NCI-H82 treated with DMSO at 0.1 percent for 48 hours (cell line): ENCODE measurements at regions not wholly inside any gene's neighbourhood (a gene's known extent, or its start where the extent isn't known, plus 50 kb on each side); places are given as distances from the start of the nearest gene placed in this dataset.

Experiments
- DNase-seq: peaks from one replicate; lab custom pipeline; 2025; ENCODE audit not compliant: unreplicated experiment; lab: John Stamatoyannopoulos, UW

DNA sequence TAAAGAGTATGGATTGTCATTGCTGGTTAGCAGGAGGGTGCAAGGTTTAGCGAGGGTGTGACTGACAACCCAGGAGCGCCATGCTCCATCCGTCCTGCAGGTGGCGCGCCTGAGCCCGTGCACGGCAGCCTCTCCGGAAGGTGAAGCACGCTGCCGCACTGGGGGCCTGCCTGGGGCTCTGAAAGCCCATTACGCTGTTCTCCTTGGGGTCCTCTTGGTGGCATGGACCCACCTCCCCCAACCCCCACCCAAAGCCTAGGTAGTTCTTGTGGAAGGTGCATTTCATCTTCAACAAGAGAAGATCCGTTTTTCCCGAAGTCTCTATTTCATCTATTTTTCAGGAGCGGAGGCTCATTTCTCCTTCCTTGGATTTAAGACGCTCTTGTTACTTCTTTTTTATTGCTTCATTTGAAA lies 197.4 kb upstream of the KCNG1 start:
- DNase-seq: peak; percentile 19

DNA sequence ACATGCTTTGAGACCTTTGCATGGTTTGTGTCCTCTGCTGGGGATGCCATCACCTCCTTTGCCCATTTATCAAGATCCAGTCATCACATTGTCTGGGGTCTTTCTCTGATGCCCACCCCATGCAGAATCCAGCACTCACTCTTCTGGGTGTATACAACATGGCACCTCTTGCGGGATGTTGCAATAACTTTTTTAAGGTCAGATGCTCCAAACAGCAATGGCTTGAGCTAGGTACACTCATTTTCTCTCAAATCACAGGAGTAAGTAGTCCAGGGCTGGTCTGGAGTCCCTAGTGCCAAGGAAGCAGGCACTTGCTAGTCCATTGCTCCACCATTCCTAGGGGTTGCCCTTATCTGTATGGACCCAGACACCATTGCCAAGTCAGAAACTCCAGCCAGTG lies 196.6 kb upstream of the KCNG1 start:
- DNase-seq: no peak

DNA sequence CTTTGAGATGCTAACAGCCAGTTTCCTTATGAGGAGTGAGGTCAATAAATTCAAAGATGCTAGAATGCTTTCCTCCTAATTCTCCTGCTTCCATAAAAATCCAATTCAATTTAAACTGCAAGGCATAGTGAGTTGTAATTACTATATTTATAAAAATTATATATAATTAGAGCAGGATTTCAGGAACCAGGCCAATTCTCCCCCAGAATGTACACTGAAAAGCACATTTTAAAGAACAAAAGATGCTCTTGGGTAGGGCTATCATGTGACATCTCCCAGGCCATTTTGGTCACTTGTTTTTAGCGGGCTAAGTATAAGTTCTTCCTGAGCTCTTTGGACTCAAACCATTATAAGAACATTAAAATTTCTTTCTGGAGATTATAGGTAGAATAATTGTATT lies 195.7 kb upstream of the KCNG1 start:
- no peak for DNase-seq

GRCh38 chr20:51217347-51218045 lies 194.6 kb upstream of the KCNG1 start:
- no peak for DNase-seq

DNA sequence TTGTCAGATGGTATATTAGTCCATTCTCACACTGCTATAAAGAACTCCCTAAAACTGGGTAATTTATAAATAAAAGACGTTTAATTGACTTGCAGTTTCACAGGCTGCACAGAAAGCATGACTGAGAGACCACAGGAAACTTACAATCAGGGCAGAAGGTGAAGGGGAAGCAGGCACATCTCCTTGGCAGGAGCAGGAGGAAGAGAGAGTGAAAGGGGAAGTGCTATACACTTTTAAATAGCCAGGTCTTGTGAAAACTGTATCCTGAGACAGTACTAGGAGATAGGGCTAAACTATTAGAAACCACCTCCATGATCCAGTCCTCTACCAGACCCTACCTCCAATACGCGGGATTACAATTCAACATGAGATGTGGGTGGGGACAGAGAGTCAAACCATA lies 193.9 kb upstream of the KCNG1 start:
- no peak for DNase-seq

GRCh38 chr20:51212816-51213215 lies 189.9 kb upstream of the KCNG1 start:
- no peak for DNase-seq

DNA sequence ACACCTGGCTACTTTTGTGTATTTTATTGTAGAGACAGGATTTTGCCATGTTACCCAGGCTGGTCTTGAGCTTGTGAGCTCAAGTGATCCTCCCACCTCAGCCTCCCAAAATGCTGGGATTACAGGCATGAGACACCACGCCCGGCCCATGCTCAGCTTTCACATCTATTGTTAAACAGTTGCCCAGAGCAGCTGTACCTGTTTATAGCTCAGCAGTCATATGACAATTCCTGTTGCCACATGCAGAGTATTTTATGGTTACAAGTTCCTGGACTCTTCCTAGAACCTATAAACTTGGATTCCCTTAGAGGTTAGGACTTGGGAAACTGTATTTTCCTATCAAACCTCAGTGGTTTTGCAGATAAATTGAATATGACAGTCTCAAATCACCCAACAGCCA lies 188.3 kb upstream of the KCNG1 start:
- no peak for DNase-seq

DNA sequence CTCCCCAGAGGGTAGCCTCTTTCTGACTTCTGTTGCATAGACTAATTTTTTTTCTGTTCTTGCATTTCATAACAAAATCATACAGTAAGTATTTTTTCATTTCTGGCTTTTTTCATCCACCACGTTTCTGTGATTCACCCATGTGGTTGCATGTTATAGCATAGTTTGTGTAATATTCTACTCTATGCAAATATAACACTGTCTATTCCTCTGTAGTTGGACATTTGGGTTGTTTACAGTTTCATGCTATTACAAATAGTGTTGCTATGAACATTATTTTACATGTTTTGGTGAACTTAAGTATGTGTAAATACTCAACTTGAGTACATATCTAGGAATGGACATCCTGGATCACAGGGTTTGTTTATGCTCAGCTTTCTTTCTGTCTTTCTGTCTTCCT lies 187.2 kb upstream of the KCNG1 start:
- no peak for DNase-seq

DNA sequence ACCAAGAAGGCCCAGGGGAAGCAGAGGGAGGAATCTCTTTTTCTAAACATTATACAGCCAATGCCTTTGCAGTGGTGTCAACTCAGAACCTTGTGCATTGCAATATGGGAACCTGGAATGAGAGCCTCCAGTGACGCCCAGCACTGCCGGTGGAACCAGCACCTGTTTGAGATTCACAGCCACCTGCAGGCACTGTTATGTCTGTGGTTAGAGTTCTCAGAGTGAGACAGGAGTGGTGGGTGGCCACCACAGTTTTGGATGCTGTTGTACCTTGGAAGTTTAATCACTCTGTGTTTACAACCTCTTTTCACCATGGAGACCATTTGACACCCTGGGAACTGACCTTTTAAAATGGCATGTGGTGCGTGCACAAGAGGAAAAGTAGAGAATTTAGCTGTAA lies 185.3 kb upstream of the KCNG1 start:
- DNase-seq: no peak

DNA sequence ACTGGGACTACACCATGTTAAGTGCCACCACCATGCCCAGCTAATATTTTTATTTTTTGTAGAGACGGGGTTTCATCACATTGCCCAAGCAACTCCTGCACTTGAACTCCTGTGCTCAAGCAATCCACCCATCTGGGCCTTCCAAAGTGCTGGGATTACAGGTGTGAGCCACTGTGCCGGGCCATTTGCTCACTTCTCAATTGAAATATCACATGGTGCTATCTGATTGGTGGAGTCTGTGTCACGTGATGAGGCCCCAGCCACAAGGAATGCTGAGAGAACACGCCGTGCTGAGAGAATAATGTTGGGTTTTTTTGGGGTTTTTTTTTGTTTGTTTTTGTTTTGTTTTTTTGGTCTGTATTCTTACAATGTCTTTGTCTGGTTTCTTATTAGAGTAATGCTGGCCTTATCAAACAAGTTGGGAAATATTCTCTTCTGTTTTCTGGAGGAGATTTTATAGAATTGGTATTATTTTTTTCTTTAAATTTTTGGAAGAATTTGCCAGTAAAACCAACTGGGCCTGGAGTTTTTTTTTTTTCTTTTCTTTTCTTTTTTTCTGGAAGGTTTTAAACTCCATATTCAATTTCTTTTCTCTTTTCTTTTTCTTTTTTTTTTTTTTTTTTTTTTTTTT lies 183.2 kb upstream of the KCNG1 start:
- no peak for DNase-seq

GRCh38 chr20:51204794-51205193 lies 181.9 kb upstream of the KCNG1 start:
- no peak for DNase-seq

DNA sequence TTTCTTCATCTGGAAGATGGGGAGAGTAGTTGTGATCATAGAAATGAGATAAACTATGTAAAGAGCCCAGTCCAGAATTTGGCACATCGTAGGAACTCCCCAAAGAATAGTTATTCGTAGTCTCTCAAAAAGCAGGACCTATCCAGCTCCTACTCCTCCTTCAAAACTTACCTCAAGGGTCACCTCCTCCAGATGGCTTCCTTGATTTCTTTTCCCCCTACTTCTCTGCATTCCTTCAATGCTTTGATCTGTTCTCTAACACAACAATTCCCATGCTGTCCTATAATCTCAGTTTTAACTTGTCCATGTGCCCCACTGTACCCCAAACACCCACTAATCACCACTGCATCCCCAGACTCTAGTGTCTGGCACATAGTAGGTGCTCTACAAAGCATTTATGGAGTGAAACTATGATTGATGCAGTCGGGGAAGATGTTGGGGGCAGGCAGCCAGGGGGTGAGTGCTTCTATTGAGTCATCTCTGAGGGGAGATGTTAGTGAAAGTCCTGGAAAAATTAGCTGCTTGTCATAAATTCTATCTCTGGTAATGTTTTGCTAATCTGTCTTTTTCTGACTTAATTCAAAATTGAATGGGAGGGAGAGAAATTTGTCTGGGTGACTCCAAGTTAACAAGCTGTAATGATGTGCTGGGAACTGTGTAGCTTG lies 181.3 kb upstream of the KCNG1 start:
- no peak for DNase-seq

DNA sequence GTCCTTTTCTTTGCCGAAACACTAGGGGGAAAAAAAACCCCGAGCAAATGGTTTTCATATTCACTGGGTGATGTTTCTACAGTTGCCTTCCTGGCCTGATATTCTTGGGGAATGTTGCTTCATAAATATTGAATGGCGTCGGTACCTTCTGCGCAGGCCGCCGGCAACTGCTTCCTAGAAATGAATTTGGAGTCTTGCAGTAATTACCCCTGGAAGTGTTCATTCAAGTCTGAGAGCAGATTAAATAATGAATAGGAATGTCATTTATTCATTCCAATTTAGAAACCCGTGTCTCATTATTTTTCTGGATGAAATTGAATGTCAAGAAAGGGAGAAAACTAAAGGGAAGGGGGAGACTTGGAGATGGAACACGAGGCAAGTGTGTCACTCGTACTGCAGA lies 179.4 kb upstream of the KCNG1 start:
- DNase-seq: no peak

GRCh38 chr20:51199920-51200319 lies 177.0 kb upstream of the KCNG1 start:
- DNase-seq: no peak

- no peak for DNase-seq
Measured at GRCh38 chr20:51198876-51199523, 176.1 kb upstream of the KCNG1 start.

DNA sequence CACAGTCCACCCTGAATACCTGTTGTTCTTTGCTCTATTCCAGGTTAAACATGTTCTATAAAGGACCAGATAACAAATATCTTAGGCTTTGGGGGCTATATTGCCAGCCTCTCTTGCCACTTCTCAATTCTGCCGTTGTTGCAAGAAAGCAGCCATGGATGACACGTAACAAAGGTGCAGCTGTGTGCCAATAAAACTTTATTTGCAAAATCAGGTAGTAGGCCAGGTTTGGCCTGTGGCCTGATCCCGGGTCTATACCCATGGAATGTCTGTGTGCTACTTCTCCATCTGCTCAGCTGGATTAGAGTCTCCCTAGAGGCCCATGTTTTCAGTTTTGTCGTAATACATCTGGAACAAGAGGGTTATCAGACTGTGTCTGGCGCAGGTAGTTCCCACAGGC lies 175.3 kb upstream of the KCNG1 start:
- DNase-seq: no peak

- no peak for DNase-seq
Measured at GRCh38 chr20:51196991-51197651, 174.2 kb upstream of the KCNG1 start.

DNA sequence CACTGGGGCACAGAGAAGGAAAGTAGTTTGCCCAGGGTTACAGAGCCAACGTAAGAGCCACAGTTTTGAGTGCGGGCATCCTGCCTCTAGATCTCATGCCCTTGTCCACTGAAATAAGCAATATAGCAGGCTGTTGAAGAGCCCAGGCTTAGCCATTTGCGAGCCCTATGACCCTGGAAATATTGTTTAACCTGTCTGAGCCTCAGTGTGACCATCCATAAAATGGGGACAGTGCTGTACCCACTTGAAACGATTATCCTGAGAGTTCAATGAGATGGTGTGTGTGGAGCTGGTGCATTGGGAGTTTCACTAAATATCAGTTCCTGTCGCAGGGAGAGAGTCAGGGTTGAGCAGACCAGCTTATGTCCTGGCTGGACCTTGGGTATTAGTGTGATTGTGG lies 173.1 kb upstream of the KCNG1 start:
- DNase-seq: no peak

DNA sequence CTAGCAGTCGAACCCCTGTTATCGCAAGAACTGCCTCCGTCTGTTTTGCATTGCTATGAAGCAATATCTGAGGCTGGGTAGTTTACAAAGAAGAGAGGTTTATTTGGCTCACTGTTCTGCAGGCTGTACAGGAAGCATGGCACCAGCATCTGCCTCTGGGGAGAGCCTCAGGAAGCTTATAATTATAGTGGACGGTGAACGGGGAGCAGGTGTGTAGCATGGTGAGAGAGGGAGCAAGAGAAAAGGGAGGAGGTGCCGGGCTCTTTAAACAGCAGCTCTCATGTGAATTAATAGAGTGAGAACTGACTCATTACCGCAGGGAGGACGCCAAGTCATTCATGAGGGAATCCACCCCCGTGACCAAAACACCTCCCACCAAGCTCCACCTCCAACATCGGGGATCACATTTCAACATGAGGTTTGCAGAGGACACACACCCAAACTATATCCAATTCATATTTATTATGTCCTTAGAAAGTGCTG lies 172.6 kb upstream of the KCNG1 start:
- DNase-seq: no peak

GRCh38 chr20:51193066-51193772 lies 170.3 kb upstream of the KCNG1 start:
- no peak for DNase-seq

GRCh38 chr20:51190783-51191180 lies 167.9 kb upstream of the KCNG1 start:
- no peak for DNase-seq
